Calu3 (cell line): ENCODE measurements at regions not wholly inside any gene's neighbourhood (a gene's known extent, or its start where the extent isn't known, plus 50 kb on each side); places are given as distances from the start of the nearest gene placed in this dataset.

Experiments used
- BruUV-seq: library from RNA; stranded (reverse); fragments of 400-500 nt; replicated peaks from 2 replicates; lab custom pipeline; 2021; lab: Mats Ljungman, UMichigan
- CTCF ChIA-PET: fragments of 300-600 bp; sonication (Branson Sonifier 250); formaldehyde crosslinking; loops from one replicate; lab custom pipeline; 2022; ENCODE audit warnings: antibody characterized with exemption; lab: Charles Lee
- DNase-seq: peaks from one replicate; pipeline ENCODE4 v3.0.0; 2022
- H3K27ac Mint-ChIP-seq: one replicate; pipeline ENCODE4 v1.8.0; 2022; ENCODE audit warnings: mixed read lengths; ENCODE audit not compliant: unreplicated experiment
- H3K27me3 Mint-ChIP-seq: one replicate; pipeline ENCODE4 v1.8.0; 2022; ENCODE audit warnings: mixed read lengths; ENCODE audit not compliant: unreplicated experiment
- H3K36me3 Mint-ChIP-seq: one replicate; pipeline ENCODE4 v1.8.0; 2022; ENCODE audit warnings: mild to moderate bottlenecking, moderate library complexity, mixed read lengths; ENCODE audit not compliant: insufficient read depth, unreplicated experiment
- H3K4me1 Mint-ChIP-seq: one replicate; pipeline ENCODE4 v1.8.0; 2022; ENCODE audit warnings: mild to moderate bottlenecking, low read depth, mixed read lengths; ENCODE audit not compliant: unreplicated experiment
- H3K4me3 Mint-ChIP-seq: one replicate; pipeline ENCODE4 v1.8.0; 2022; ENCODE audit warnings: mild to moderate bottlenecking, low read depth, moderate library complexity, mixed read lengths; ENCODE audit not compliant: unreplicated experiment
- H3K9me3 Mint-ChIP-seq: one replicate; pipeline ENCODE4 v1.8.0; 2022; ENCODE audit warnings: low read depth, mixed read lengths; ENCODE audit not compliant: unreplicated experiment
- CTCF ChIP-seq: fragments of 200-600 bp; IDR thresholded peaks from one replicate; pipeline ENCODE4 v1.8.0; 2022; ENCODE audit warnings: antibody characterized with exemption; ENCODE audit not compliant: unreplicated experiment
- intact Hi-C: fragments of 100-400 bp; cut with micrococcal nuclease; formaldehyde crosslinking; loops from one replicate; pipeline ENCODE4 v1.10.0; 2022; ENCODE audit not compliant: unreplicated experiment

GRCh38 chr5:89436464-89436863, 553.5 kb upstream of the MEF2C start:
- Mint-ChIP-seq H3K27ac (no peak overlapping the region), H3K36me3 (no peaks in the 10 kb centered on the region), H3K9me3 (no peaks in the 10 kb centered on the region), H3K4me3 (no peak overlapping the region), H3K4me1 (peaks cover 12% of the 10 kb centered on the region), H3K27me3 (no peaks in the 10 kb centered on the region)
- intact Hi-C loops: no loop called here
- no peak for TF ChIP-seq CTCF
- no peak for DNase-seq
- CTCF ChIA-PET: interaction anchor here (1.0 kb wide), 1 partner anchor 13 kb away, joined by 4 read pairs; no protein-coding TSS in a partner anchor
- no TSS peak for BruUV-seq

- no peaks in the 10 kb centered on the region for H3K36me3 Mint-ChIP-seq
- TF ChIP-seq CTCF: no peak
- no peak overlapping the region for H3K27ac Mint-ChIP-seq
- no peaks in the 10 kb centered on the region for H3K9me3 Mint-ChIP-seq
- DNase-seq: no peak
- H3K27me3 Mint-ChIP-seq: no peaks in the 10 kb centered on the region
- peaks cover 12% of the 10 kb centered on the region for H3K4me1 Mint-ChIP-seq
- intact Hi-C loops: no loop called here
- no TSS peak for BruUV-seq
- no peak overlapping the region for H3K4me3 Mint-ChIP-seq
- CTCF ChIA-PET: no interaction called here
Observed at GRCh38 chr5:89435347-89435746, 552.4 kb upstream of the MEF2C start.

- no peaks in the 10 kb centered on the region for H3K36me3 Mint-ChIP-seq
- CTCF ChIA-PET: no interaction called here
- BruUV-seq: no TSS peak
- no peak for TF ChIP-seq CTCF
- H3K9me3 Mint-ChIP-seq: no peaks in the 10 kb centered on the region
- no peaks in the 10 kb centered on the region for H3K4me1 Mint-ChIP-seq
- no peak for DNase-seq
- intact Hi-C loops: no loop called here
- H3K27ac Mint-ChIP-seq: no peak overlapping the region
- no peaks in the 10 kb centered on the region for H3K27me3 Mint-ChIP-seq
- no peak overlapping the region for H3K4me3 Mint-ChIP-seq
Observed at GRCh38 chr5:89428624-89429023, 545.6 kb upstream of the MEF2C start.

- no TSS peak for BruUV-seq
- Mint-ChIP-seq H3K27me3 (no peaks in the 10 kb centered on the region), H3K4me1 (peaks cover 7% of the 10 kb centered on the region), H3K9me3 (peaks cover 5% of the 10 kb centered on the region), H3K36me3 (no peaks in the 10 kb centered on the region), H3K4me3 (no peak overlapping the region), H3K27ac (no peak overlapping the region)
- intact Hi-C loops: no loop called here
- DNase-seq: no peak
- TF ChIP-seq CTCF: no peak
- CTCF ChIA-PET: no interaction called here
Observed at GRCh38 chr5:89425062-89425461, 542.1 kb upstream of the MEF2C start.
